Fibroblast of upper back skin (primary cell): ENCODE measurements at regions not wholly inside any gene's neighbourhood (a gene's known extent, or its start where the extent isn't known, plus 50 kb on each side); places are given as distances from the start of the nearest gene placed in this dataset.
"Not testable (repeated sequence)": the region's sequence is repeated elsewhere in the genome, so short reads cannot be mapped to it uniquely, and the experiment has no call there.

ENCODE experiments used
- DNase-seq: peaks from one replicate; pipeline ENCODE4 v3.0.0-alpha.2; 2013

DNA sequence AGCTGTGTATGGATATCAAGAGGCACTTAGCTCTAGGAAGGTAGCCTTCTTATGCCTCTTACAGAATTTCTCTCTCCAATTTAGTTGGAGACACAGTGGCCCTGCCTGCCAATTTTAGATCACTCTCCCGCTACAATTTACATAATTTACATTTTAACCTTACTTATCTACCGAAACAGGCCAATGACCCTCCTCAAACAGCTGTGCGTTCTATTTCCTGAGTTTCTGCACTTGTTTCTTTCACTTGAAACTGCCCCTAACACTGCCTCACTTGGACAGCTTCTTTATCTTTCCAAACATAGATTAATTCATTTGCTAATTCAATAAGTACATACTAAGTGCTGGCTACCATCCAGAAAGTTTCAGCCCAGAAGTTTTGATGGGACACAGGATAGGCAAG lies 52.9 kb upstream of the HDDC2 start:
- DNase-seq, result no peak

GRCh38 chr6:125356884-125357283 lies 55.1 kb upstream of the HDDC2 start:
- DNase-seq, result no peak

DNA sequence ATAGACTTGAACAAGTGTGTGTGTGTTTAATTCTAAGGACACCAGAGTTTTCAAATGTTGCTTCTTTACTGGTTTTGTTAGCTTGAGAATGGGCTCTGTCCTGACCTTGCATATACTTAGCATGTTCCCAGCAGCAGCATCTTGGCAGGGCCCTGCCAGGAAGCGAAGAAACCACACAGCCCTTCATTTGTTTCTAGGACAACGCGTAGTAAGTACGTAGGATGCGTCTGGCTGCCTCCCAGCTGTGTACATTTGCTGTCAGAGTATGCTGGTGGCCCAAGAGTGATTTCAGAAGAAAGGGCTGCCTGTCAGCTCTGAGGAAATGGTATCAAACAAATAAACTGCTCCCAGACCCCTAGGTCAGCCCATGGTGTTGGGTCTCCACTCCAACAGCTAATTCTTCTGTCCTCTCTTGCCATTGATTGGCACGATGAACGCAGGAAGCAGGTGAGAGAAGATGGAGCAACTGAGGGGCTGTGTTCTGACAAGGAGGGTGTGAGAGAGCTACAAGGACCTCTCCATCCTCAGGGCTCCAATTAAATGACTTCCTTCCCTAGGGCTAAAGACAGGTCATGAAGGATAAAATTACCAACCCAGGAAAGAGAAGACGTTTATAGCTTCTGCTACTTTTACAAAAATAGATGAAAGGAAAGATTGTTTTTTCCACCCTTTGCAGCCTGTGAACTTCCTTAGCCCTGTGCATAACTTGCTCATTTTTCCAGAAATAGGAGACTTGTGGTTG lies 55.9 kb upstream of the HDDC2 start:
- DNase-seq, result no peak

- DNase-seq, result no peak
These were observed 57.1 kb upstream of the HDDC2 start for GRCh38 chr6:125358898-125359297.

DNA sequence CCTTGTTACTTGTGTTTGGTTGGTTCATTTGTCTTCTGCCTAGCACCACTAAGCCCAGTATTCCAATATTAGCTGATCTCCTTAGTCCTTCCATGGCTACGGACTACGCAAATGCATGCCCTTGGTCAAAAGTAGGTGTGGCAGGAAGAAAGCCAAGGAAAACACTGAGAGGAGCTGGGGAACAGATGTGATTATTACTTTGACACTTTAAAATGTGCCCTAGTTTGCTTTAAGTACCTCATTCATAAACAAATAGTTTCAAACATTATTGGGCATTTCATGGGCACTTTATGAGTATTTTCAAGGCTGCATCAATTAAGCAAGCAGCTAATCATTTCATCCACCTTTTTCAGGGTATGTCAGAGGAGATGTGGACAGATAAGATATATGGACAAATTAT lies 60.1 kb upstream of the HDDC2 start:
- no peak for DNase-seq

GRCh38 chr6:125363039-125363823 lies 61.5 kb upstream of the HDDC2 start:
- DNase-seq, result peak; percentile 62

DNA sequence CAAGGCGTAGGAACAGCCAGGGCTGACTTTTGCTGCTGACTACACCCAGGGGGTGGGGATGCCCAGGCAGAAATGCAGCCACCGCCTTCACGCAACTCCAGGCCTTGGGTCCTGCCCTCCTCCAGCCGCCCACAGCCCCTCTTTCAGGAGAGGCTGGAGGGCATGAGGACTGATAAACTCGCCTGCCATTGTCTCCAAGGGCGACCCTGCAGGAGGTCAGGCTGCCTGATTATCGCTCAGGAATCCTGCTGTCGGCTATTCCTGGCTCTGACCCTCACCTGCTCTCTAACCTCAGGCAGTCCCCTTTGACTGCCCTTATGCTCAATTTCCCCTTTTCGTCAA lies 62.0 kb upstream of the HDDC2 start:
- DNase-seq, result no peak

DNA sequence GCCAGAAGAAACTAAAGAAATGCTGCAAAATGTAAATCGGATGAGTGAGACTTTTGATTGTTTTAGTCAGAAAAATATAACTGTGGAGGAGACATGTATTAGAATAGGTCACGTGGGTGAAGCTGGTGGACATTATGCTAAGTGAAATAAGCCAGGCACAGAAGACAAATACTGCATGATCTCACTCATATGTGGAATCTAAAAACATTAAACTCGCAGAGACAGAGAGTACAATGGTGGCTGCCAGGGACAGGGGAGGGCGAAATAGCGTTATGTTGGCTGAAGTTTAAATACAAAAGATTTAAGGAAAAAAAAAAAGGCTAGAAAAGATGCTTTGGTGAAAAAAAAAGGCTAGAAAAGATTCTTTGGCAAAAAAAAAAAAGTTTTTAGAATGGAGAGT lies 63.5 kb upstream of the HDDC2 start:
- DNase-seq, result no peak

DNA sequence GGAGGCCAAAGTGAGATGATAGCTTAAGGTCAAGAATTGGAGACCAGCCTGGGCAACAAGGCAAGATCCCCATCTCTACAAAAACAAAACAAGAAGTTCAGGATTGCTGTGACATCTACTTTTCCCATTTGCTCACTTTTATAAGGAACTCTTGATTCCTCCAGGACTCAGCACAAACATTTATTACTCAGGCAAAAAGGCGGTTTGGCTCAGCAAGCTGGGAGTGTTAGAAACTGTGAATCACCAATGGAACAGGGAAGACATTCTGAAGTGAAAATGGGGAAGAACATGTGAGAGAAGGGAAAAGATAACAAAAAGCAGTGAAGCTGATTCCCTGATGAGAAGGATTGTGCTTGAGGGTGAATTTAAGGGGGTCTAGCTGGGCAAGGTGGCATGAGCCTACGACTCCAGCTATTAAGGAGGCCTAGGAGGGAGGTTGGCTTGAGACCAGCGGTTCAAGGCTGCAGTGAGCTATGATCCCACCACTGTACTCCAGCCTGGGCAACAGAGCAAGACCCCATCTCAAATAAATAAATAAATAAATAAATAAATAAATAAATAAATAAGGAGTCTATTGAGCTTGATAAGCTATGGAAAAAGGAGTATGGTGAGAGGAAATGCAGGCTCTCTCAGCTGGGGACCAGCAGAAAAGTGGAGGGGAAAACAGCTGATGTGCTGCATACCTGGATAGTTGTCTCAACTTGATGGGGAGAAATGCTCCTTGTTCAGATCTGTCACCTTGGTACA lies 65.4 kb upstream of the HDDC2 start:
- DNase-seq, result peak; percentile 19

- DNase-seq, result no peak
These were observed 68.6 kb upstream of the HDDC2 start for GRCh38 chr6:125370343-125370742.

- DNase-seq, result no peak
These were observed 73.2 kb upstream of the HDDC2 start for GRCh38 chr6:125375013-125375412.

DNA sequence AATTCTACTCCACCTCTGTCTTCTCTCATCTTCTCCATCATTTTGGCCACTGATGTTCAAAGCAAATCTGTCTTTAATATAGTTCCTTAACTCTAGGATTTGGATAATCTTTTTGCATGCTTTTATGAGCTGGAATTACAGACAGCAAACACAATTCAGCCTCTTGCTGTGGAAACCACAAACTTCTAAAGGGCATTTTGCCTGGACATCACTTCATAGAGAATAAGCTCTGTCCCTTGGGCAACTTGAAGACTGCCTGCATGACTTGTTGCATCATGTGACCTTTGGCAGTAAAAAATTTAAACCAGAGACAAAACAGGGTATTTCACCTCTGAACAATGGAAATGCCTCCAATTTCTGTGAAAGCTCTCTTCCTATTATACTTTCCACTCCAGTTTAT lies 74.1 kb upstream of the HDDC2 start:
- peak; percentile 47 for DNase-seq

GRCh38 chr6:125377621-125378020 lies 75.9 kb upstream of the HDDC2 start:
- DNase-seq, result peak; percentile 89

DNA sequence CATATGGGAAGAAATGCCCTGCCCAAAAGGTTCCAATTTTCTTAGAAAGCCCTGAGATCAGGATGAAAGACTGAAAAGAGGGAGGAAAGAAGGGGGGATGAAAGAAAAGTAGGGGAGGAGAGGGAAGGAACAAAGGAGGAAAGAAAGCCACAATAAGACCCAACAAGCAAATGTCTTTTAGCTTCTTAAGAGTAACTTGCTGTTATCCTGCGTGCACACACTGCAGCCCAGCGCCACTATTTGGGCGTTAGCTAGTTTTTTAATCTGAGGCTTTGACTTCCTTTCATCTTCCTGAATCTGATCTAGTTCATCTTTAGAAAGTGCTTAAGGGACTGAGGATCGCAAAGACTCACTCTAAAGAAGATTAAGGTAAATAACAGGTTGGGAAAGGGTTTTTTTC lies 77.4 kb upstream of the HDDC2 start:
- DNase-seq, result no peak

- DNase-seq, result no peak
These were observed 78.7 kb upstream of the HDDC2 start for GRCh38 chr6:125380474-125380873.

DNA sequence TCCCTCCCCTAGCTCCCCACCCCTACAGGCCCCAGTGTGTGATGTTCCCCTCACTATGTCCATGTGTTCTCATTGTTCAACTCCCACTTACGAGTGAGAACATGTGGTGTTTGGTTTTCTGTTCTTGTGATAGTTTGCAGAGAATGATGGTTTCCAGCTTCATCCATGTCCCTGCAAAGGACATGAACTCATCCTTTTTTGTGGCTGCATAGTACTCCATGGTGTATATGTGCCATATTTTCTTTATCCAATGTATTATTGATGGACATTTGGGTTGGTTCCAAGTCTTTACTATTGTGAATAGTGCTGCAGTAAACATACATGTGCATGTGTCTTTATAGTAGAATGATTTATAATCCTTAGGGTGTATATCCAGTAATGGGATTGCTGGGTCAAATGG lies 84.6 kb upstream of the HDDC2 start:
- DNase-seq, result not testable (repeated sequence)

- DNase-seq, result no peak
These were observed 90.9 kb upstream of the HDDC2 start for GRCh38 chr6:125392682-125393081.

DNA sequence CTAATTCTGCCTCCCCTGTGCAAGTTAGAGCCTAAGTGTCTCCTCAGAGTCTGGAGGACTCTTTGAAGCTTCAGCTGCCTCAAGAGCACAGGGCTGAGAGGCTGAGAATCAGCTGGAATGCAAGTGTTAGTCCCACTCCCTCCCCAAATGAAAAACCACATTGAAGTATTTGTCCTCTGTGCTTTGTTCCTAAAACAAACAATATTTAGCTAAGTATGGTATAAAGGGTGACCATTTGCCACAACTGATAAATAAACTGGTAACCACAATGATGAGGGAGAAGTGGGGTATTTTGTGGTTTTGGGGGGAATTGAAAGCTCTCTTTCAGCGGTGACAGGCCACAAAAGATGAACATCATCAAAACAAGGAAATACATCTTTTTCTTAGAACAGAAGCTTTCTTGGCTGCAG lies 91.7 kb upstream of the HDDC2 start:
- peak; percentile 23 for DNase-seq

GRCh38 chr6:125406741-125407140 lies 105.0 kb upstream of the HDDC2 start:
- no peak for DNase-seq

- DNase-seq, result no peak
These were observed 112.7 kb upstream of the HDDC2 start for GRCh38 chr6:125414507-125414906.

DNA sequence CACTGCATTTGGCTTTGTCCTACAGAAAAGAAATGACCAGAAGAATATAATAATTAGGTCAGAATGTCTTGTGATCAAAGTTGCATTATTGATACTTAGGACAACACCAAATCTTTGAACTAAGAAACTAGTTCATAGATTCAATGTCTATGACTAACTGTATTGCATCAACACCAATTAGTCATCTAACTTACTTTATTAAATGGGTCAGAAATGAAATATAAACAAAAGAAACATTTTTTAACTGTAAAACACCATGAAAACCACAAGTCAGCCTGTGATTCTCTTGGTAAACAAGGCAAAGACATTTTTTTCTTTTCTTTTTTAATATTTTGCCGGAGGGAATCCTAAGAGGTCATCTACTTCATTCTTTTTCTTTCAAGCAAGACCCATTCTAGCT lies 114.1 kb upstream of the HDDC2 start:
- no peak for DNase-seq

- DNase-seq, result peak; percentile 10
These were observed 120.1 kb upstream of the HDDC2 start for GRCh38 chr6:125421836-125422235.

GRCh38 chr6:125423047-125423446 lies 121.3 kb upstream of the HDDC2 start:
- DNase-seq, result no peak

GRCh38 chr6:125431971-125432370 lies 130.2 kb upstream of the HDDC2 start:
- no peak for DNase-seq
